ENCODE measurements at regions not wholly inside any gene's neighbourhood (a gene's known extent, or its start where the extent isn't known, plus 50 kb on each side); places are given as distances from the start of the nearest gene placed in this dataset.

- peaks cover 0 to 3% of the 10 kb centered on the region in 2 experiments for H3K27me3 ChIP-seq (ENCODE audit: control insufficient read depth in 2 of 2, insufficient read depth in 2 of 2, low read length in 2 of 2)
- H3K36me3 ChIP-seq (ENCODE audit: control insufficient read depth in 2 of 2, extremely low read depth in 1 of 2, insufficient read depth in 2 of 2, low read length in 2 of 2), result no peaks in the 10 kb centered on the region
- no peak overlapping the region for H3K4me2 ChIP-seq (ENCODE audit: insufficient read depth, low read length)
- H3K27ac ChIP-seq (ENCODE audit: insufficient read depth, low read depth, low read length), result no peak overlapping the region
- H3K9me3 ChIP-seq (replicated peaks; ENCODE audit: control insufficient read depth, insufficient read depth, low read length), result no peaks in the 10 kb centered on the region
- POLR2A ChIA-PET, result no interaction called here
- no peaks in the 10 kb centered on the region for H3K9me1 ChIP-seq (replicated peaks; ENCODE audit: control insufficient read depth, extremely low read depth, insufficient read depth, low read length)
- H2AFZ ChIP-seq (ENCODE audit: low read depth, low read length), result no peak overlapping the region
- intact Hi-C loops (cut with micrococcal nuclease) (no loop called here), dilution Hi-C loops (cut with MboI; ENCODE audit: extremely low pct_ligation_motif_present, low sequenced_read_pairs) (no loop called here)
- no peak for TF ChIP-seq MAX (IDR thresholded peaks at IDR 0.05; ENCODE audit: insufficient read depth, insufficient read length)
- no peak for TF ChIP-seq POLR2AphosphoS5 (IDR thresholded peaks at IDR 0.05; ENCODE audit: insufficient read depth, low read depth, low read length)
- TF ChIP-seq CTCF (IDR thresholded peaks at IDR 0.05; ENCODE audit: extremely low read depth in 1 of 2, insufficient read depth in 1 of 2, low read depth in 1 of 2, low read length in 2 of 2), result no peak
- TF ChIP-seq GATA2 (IDR thresholded peaks at IDR 0.05; ENCODE audit: insufficient read depth, insufficient read length, low read depth, low read length), result no peak
- no peak for TF ChIP-seq FOS (IDR thresholded peaks at IDR 0.05; ENCODE audit: borderline replicate concordance, insufficient read depth, low read length)
- no peak for TF ChIP-seq POLR2A (IDR thresholded peaks at IDR 0.05; ENCODE audit: low read depth, low read length)
- TF ChIP-seq MYC (IDR thresholded peaks at IDR 0.05; ENCODE audit: low read depth, low read length), result no peak
- TF ChIP-seq JUN (IDR thresholded peaks at IDR 0.05; ENCODE audit: borderline replicate concordance, insufficient read depth, insufficient read length, low read depth), result no peak
- no peak for TF ChIP-seq EZH2 (IDR thresholded peaks at IDR 0.05; ENCODE audit: borderline replicate concordance, low read depth, low read length, severe bottlenecking)
- CTCF ChIA-PET, result no interaction called here
- H3K4me1 ChIP-seq (ENCODE audit: control insufficient read depth, extremely low read depth, insufficient read depth, low read length), result no peaks in the 10 kb centered on the region
- H4K20me1 ChIP-seq (replicated peaks; ENCODE audit: control insufficient read depth, extremely low read depth, insufficient read depth, low read length), result no peaks in the 10 kb centered on the region
- no peak overlapping the region for H3K9ac ChIP-seq (replicated peaks; ENCODE audit: extremely low read depth, insufficient read depth, low read length)
- no TSS peak for BruUV-seq (replicated peaks)
- FAIRE-seq (no peak), DNase-seq (ENCODE audit: low read depth, low spot score) (no peak)
- H3K79me2 ChIP-seq (ENCODE audit: control insufficient read depth, insufficient read depth, low read length), result no peaks in the 10 kb centered on the region
- no peak overlapping the region for H3K4me3 ChIP-seq (replicated peaks in 1 of 3; ENCODE audit: insufficient read depth in 1 of 3, low read depth in 1 of 3, low read length in 3 of 3)
Observed at GRCh38 chr1:212211371-212211770, 73.8 kb upstream of the PPP2R5A start.
